Neuronal stem cell (in vitro differentiated cells): ENCODE measurements at regions not wholly inside any gene's neighbourhood (a gene's known extent, or its start where the extent isn't known, plus 50 kb on each side); places are given as distances from the start of the nearest gene placed in this dataset.

Experiments
- DNase-seq: peaks from one replicate; pipeline ENCODE4 v3.0.0-alpha.2; 2013; ENCODE audit warnings: low spot score
- H2AFZ ChIP-seq: one replicate; pipeline ENCODE4 v1.6.1; 2013; ENCODE audit warnings: mild to moderate bottlenecking, low read length, inconsistent platforms
- H2AK5ac ChIP-seq: 2 replicates; pipeline ENCODE4 v1.6.1; 2013; ENCODE audit warnings: low read depth, mild to moderate bottlenecking, inconsistent platforms, low read length, moderate library complexity, mixed read lengths
- H2BK120ac ChIP-seq: 2 replicates; pipeline ENCODE4 v1.6.1; 2013; ENCODE audit warnings: low read depth, mild to moderate bottlenecking, inconsistent platforms, low read length, moderate library complexity, mixed read lengths
- H2BK12ac ChIP-seq: one replicate; pipeline ENCODE4 v1.6.1; 2013; ENCODE audit warnings: low read length, inconsistent platforms
- H2BK15ac ChIP-seq: 2 replicates; pipeline ENCODE4 v1.6.1; 2013; ENCODE audit warnings: mild to moderate bottlenecking, low read length, inconsistent platforms, mixed read lengths
- H2BK5ac ChIP-seq: one replicate; pipeline ENCODE4 v1.6.1; 2013; ENCODE audit warnings: inconsistent platforms, mild to moderate bottlenecking, low read length, moderate library complexity
- H3K14ac ChIP-seq: one replicate; pipeline ENCODE4 v1.6.1; 2013; ENCODE audit warnings: low read length, inconsistent platforms
- H3K18ac ChIP-seq: 2 replicates; pipeline ENCODE4 v1.6.1; 2013; ENCODE audit warnings: low read length, inconsistent platforms
- H3K23ac ChIP-seq: 2 replicates; pipeline ENCODE4 v1.6.1; 2013; ENCODE audit warnings: low read depth, mild to moderate bottlenecking, mixed read lengths, low read length, inconsistent platforms; ENCODE audit not compliant: poor library complexity
- H3K27ac ChIP-seq: replicated peaks from 3 replicates; pipeline ENCODE4 v1.5.1; 2013; ENCODE audit warnings: low read length, inconsistent platforms
- H3K27me3 ChIP-seq, 3 experiments: 2 replicates each; pipeline ENCODE4 v1.6.1; 2013; ENCODE audit warnings: low read length in 3 of 3, mild to moderate bottlenecking in 2 of 3, inconsistent platforms in 1 of 3, low read depth in 1 of 3, mixed read lengths in 1 of 3, moderate library complexity in 1 of 3; ENCODE audit not compliant: control insufficient read depth in 3 of 3, insufficient read depth in 3 of 3
- H3K36me3 ChIP-seq, 2 donors: replicated peaks in 1 of 2; 2 replicates each; pipeline ENCODE4 v1.6.1; 2013; ENCODE audit warnings: low read length in 2 of 2; ENCODE audit not compliant: control insufficient read depth in 2 of 2, insufficient read depth in 2 of 2
- H3K4ac ChIP-seq: 2 replicates; pipeline ENCODE4 v1.6.1; 2013; ENCODE audit warnings: inconsistent platforms, mild to moderate bottlenecking, low read length, moderate library complexity
- H3K4me1 ChIP-seq, 2 donors: 1 replicate in 1 of 2; 2 replicates in 1 of 2; pipeline ENCODE4 v1.6.1; 2013; ENCODE audit warnings: low read length in 2 of 2, low read depth in 1 of 2; ENCODE audit not compliant: control insufficient read depth in 2 of 2, insufficient read depth in 1 of 2
- H3K4me2 ChIP-seq: one replicate; pipeline ENCODE4 v1.6.1; 2013; ENCODE audit warnings: mild to moderate bottlenecking, low read length, inconsistent platforms; ENCODE audit not compliant: insufficient read depth, poor library complexity, severe bottlenecking
- H3K4me3 ChIP-seq, 2 donors: 2 replicates each; pipeline ENCODE4 v1.5.1; 2013; ENCODE audit warnings: low read length in 2 of 2, mild to moderate bottlenecking in 2 of 2, inconsistent platforms in 1 of 2, moderate library complexity in 1 of 2
- H3K79me1 ChIP-seq: one replicate; pipeline ENCODE4 v1.6.1; 2013; ENCODE audit warnings: low read depth, mild to moderate bottlenecking, inconsistent platforms, low read length, moderate library complexity
- H3K9ac ChIP-seq: one replicate; pipeline ENCODE4 v1.6.1; 2013; ENCODE audit warnings: mild to moderate bottlenecking, low read depth, low read length, inconsistent platforms; ENCODE audit not compliant: poor library complexity
- H3K9me3 ChIP-seq, 2 donors: replicated peaks in 1 of 2; 2 replicates each; pipeline versions ENCODE3 to v1.6.1; 2013; ENCODE audit warnings: low read length in 2 of 2, mild to moderate bottlenecking in 2 of 2, inconsistent platforms in 1 of 2, low read depth in 1 of 2, mixed read lengths in 1 of 2, moderate library complexity in 1 of 2; ENCODE audit not compliant: control insufficient read depth in 2 of 2, insufficient read depth in 1 of 2
- H4K8ac ChIP-seq: one replicate; pipeline ENCODE4 v1.6.1; 2013; ENCODE audit warnings: low read depth, mild to moderate bottlenecking, inconsistent platforms, low read length, moderate library complexity
- H4K91ac ChIP-seq: one replicate; pipeline ENCODE4 v1.6.1; 2013; ENCODE audit warnings: low read length, low read depth, mild to moderate bottlenecking, inconsistent platforms; ENCODE audit not compliant: poor library complexity
- WGBS, 2 donors: extraction: QIAGEN DNeasy Blood & Tissue Kit; methylation state at CpG; one replicate each; pipeline ENCODE4 v1.1.7; 2013; ENCODE audit warnings: missing lambda C conversion rate in 2 of 2, mixed read lengths in 1 of 2; ENCODE audit not compliant: insufficient read length in 2 of 2, insufficient replicate concordance in 1 of 2; ENCODE audit errors: extremely low coverage in 2 of 2; 5-methylcytosine and 5-hydroxymethylcytosine counted together

- H2AFZ ChIP-seq: no peak overlapping the region
- no peak overlapping the region for H2AK5ac ChIP-seq
- H3K23ac ChIP-seq: no peak overlapping the region
- H3K4me2 ChIP-seq: no peak overlapping the region
- H2BK12ac ChIP-seq: no peak overlapping the region
- no peaks in the 10 kb centered on the region for H3K9me3 ChIP-seq
- no peak overlapping the region for H3K14ac ChIP-seq
- H3K9ac ChIP-seq: no peak overlapping the region
- no peak overlapping the region for H3K18ac ChIP-seq
- H3K4me1 ChIP-seq: peaks cover 0 to 1% of the 10 kb centered on the region in 2 donors
- no CpG with 5 or more reads among the region's 3 CpGs for WGBS, 2 donors
- no peak for DNase-seq
- H2BK15ac ChIP-seq: no peak overlapping the region
- no peak overlapping the region for H3K4ac ChIP-seq
- no peaks in the 10 kb centered on the region for H3K27me3 ChIP-seq
- no peak overlapping the region for H3K4me3 ChIP-seq
- no peak overlapping the region for H3K27ac ChIP-seq
- H4K91ac ChIP-seq: no peak overlapping the region
- H2BK120ac ChIP-seq: no peak overlapping the region
- no peaks in the 10 kb centered on the region for H3K79me1 ChIP-seq
- no peak overlapping the region for H4K8ac ChIP-seq
- no peak overlapping the region for H2BK5ac ChIP-seq
- peaks cover 0 to 1% of the 10 kb centered on the region in 2 donors for H3K36me3 ChIP-seq
These were observed 198.1 kb upstream of the LRIG3 start for GRCh38 chr12:59118356-59118755.

GRCh38 chr12:59115995-59116394, 195.7 kb upstream of the LRIG3 start:
- Histone ChIP-seq H2BK5ac (no peak overlapping the region), H2AK5ac (no peak overlapping the region), H3K18ac (no peak overlapping the region), H3K14ac (no peak overlapping the region), H3K9me3 (no peaks in the 10 kb centered on the region), H3K9ac (no peak overlapping the region), H3K23ac (no peak overlapping the region), H4K91ac (no peak overlapping the region), H3K4me3 (no peak overlapping the region), H3K27ac (no peak overlapping the region), H3K36me3 (peaks cover 0 to 2% of the 10 kb centered on the region in 2 donors), H2BK120ac (no peak overlapping the region), H2BK12ac (no peak overlapping the region), H3K4me2 (no peak overlapping the region), H4K8ac (no peak overlapping the region), H2BK15ac (no peak overlapping the region), H3K4ac (no peak overlapping the region), H3K27me3 (no peaks in the 10 kb centered on the region), H2AFZ (no peak overlapping the region), H3K4me1 (peaks cover 0 to 3% of the 10 kb centered on the region in 2 donors), H3K79me1 (no peaks in the 10 kb centered on the region)
- WGBS, 2 donors: no CpG with 5 or more reads among the region's 1 CpG
- DNase-seq: no peak

GRCh38 chr12:59115526-59115925, 195.2 kb upstream of the LRIG3 start:
- H2BK120ac ChIP-seq: no peak overlapping the region
- H3K4ac ChIP-seq: no peak overlapping the region
- no peak overlapping the region for H2AK5ac ChIP-seq
- H2BK12ac ChIP-seq: no peak overlapping the region
- H3K27ac ChIP-seq: no peak overlapping the region
- no peak overlapping the region for H3K9ac ChIP-seq
- DNase-seq: no peak
- no peaks in the 10 kb centered on the region for H3K79me1 ChIP-seq
- H4K91ac ChIP-seq: no peak overlapping the region
- no peak overlapping the region for H3K18ac ChIP-seq
- no peak overlapping the region for H2BK5ac ChIP-seq
- no peak overlapping the region for H3K14ac ChIP-seq
- no peak overlapping the region for H4K8ac ChIP-seq
- WGBS, 2 donors: no CpG with 5 or more reads among the region's 4 CpGs
- no peak overlapping the region for H3K4me3 ChIP-seq
- H3K4me1 ChIP-seq: peaks cover 0 to 3% of the 10 kb centered on the region in 2 donors
- no peak overlapping the region for H2BK15ac ChIP-seq
- H3K36me3 ChIP-seq: peaks cover 0 to 2% of the 10 kb centered on the region in 2 donors
- no peak overlapping the region for H3K23ac ChIP-seq
- no peaks in the 10 kb centered on the region for H3K27me3 ChIP-seq
- H3K4me2 ChIP-seq: no peak overlapping the region
- H3K9me3 ChIP-seq: no peaks in the 10 kb centered on the region
- H2AFZ ChIP-seq: no peak overlapping the region

GRCh38 chr12:59113831-59114615, 193.7 kb upstream of the LRIG3 start:
- Histone ChIP-seq H4K8ac (peak overlapping the region; percentile 84), H2BK15ac (no peak overlapping the region), H3K18ac (peak overlapping the region; percentile 91)

More at GRCh38 chr12:59113831-59114615, 193.7 kb upstream of the LRIG3 start:
- no peak overlapping the region for H2BK120ac ChIP-seq
- no peak overlapping the region for H4K91ac ChIP-seq
- peak overlapping the region; percentile 80 for H2AFZ ChIP-seq
- no peaks in the 10 kb centered on the region for H3K27me3 ChIP-seq
- DNase-seq: peak; percentile 80
- peaks cover 0 to 3% of the 10 kb centered on the region in 2 donors for H3K4me1 ChIP-seq
- H3K36me3 ChIP-seq: peaks cover 0 to 2% of the 10 kb centered on the region in 2 donors
- no peak overlapping the region for H3K9ac ChIP-seq
- no peaks in the 10 kb centered on the region for H3K79me1 ChIP-seq
- H2AK5ac ChIP-seq: peak overlapping the region; percentile 27
- H3K9me3 ChIP-seq: no peaks in the 10 kb centered on the region
- H3K14ac ChIP-seq: no peak overlapping the region
- H3K23ac ChIP-seq: no peak overlapping the region
- no peak overlapping the region for H3K27ac ChIP-seq
- H3K4me2 ChIP-seq: no peak overlapping the region
- H3K4ac ChIP-seq: no peak overlapping the region
- H2BK5ac ChIP-seq: no peak overlapping the region
- WGBS, 2 donors: no CpG with 5 or more reads among the region's 12 CpGs
- H2BK12ac ChIP-seq: peak overlapping the region; percentile 97
- no peak overlapping the region for H3K4me3 ChIP-seq
